ENCODE measurements at regions not wholly inside any gene's neighbourhood (a gene's known extent, or its start where the extent isn't known, plus 50 kb on each side); places are given as distances from the start of the nearest gene placed in this dataset.
A peak's percentile ranks its signal among the peaks of the same experiment; 100 is the strongest.

GRCh38 chr4:38366997-38367396 lies 297.0 kb upstream of the KLF3 start:
- no peak overlapping the region for H3K9ac ChIP-seq
- H3K36me3 ChIP-seq (ENCODE audit: insufficient read depth): no peaks in the 10 kb centered on the region
- H3K27me3 ChIP-seq (ENCODE audit: insufficient read depth, low read depth): no peaks in the 10 kb centered on the region
- H3K79me2 ChIP-seq (ENCODE audit: insufficient read depth, low read depth): no peaks in the 10 kb centered on the region
- H3K4me3 ChIP-seq (IDR thresholded peaks at IDR 0.05; ENCODE audit: insufficient read depth, low read depth, low read length): no peak overlapping the region
- peak overlapping the region; percentile 25; the same call in 1 of the 2 replicates for H3K4me2 ChIP-seq
- H3K4me1 ChIP-seq (ENCODE audit: low read depth, poor library complexity, severe bottlenecking): peaks cover 18% of the 10 kb centered on the region
- H3K27ac ChIP-seq: no peak overlapping the region
- no peaks in the 10 kb centered on the region for H4K20me1 ChIP-seq (ENCODE audit: insufficient read depth)
- no peak for TF ChIP-seq CTCF (conservative IDR thresholded peaks at IDR 0.05; ENCODE audit: low read depth, low read length)
- no peak overlapping the region for H2AFZ ChIP-seq (ENCODE audit: low read depth)

GRCh38 chr4:38367642-38368174 lies 296.3 kb upstream of the KLF3 start:
- H3K9ac ChIP-seq: no peak overlapping the region
- no peaks in the 10 kb centered on the region for H3K36me3 ChIP-seq (ENCODE audit: insufficient read depth)
- no peak overlapping the region for H3K4me3 ChIP-seq (IDR thresholded peaks at IDR 0.05; ENCODE audit: insufficient read depth, low read depth, low read length)
- no peaks in the 10 kb centered on the region for H3K79me2 ChIP-seq (ENCODE audit: insufficient read depth, low read depth)
- H3K27ac ChIP-seq: no peak overlapping the region
- H4K20me1 ChIP-seq (ENCODE audit: insufficient read depth): no peaks in the 10 kb centered on the region
- H3K4me1 ChIP-seq (ENCODE audit: low read depth, poor library complexity, severe bottlenecking): peaks cover 18% of the 10 kb centered on the region
- H3K27me3 ChIP-seq (ENCODE audit: insufficient read depth, low read depth): no peaks in the 10 kb centered on the region
- TF ChIP-seq CTCF (conservative IDR thresholded peaks at IDR 0.05; ENCODE audit: low read depth, low read length): no peak
- H2AFZ ChIP-seq (ENCODE audit: low read depth): no peak overlapping the region
- H3K4me2 ChIP-seq: no peak overlapping the region

GRCh38 chr4:38368613-38369012 lies 295.4 kb upstream of the KLF3 start:
- Histone ChIP-seq H3K27ac (no peak overlapping the region), H3K36me3 (ENCODE audit: insufficient read depth) (no peaks in the 10 kb centered on the region), H3K4me2 (no peak overlapping the region), H3K9ac (no peak overlapping the region), H3K4me3 (IDR thresholded peaks at IDR 0.05; ENCODE audit: insufficient read depth, low read depth, low read length) (no peak overlapping the region), H2AFZ (ENCODE audit: low read depth) (no peak overlapping the region), H3K27me3 (ENCODE audit: insufficient read depth, low read depth) (no peaks in the 10 kb centered on the region), H3K4me1 (ENCODE audit: low read depth, poor library complexity, severe bottlenecking) (peaks cover 18% of the 10 kb centered on the region), H4K20me1 (ENCODE audit: insufficient read depth) (no peaks in the 10 kb centered on the region), H3K79me2 (ENCODE audit: insufficient read depth, low read depth) (no peaks in the 10 kb centered on the region)
- TF ChIP-seq CTCF (conservative IDR thresholded peaks at IDR 0.05; ENCODE audit: low read depth, low read length): no peak

- Histone ChIP-seq H3K4me2 (no peak overlapping the region), H3K9ac (no peak overlapping the region)
Observed at GRCh38 chr4:38371391-38371851, 292.6 kb upstream of the KLF3 start.

More at GRCh38 chr4:38371391-38371851, 292.6 kb upstream of the KLF3 start:
- no peaks in the 10 kb centered on the region for H3K27me3 ChIP-seq (ENCODE audit: insufficient read depth, low read depth)
- H3K4me3 ChIP-seq (IDR thresholded peaks at IDR 0.05; ENCODE audit: insufficient read depth, low read depth, low read length): no peak overlapping the region
- no peak overlapping the region for H3K27ac ChIP-seq
- no peaks in the 10 kb centered on the region for H3K79me2 ChIP-seq (ENCODE audit: insufficient read depth, low read depth)
- peaks cover 9% of the 10 kb centered on the region for H3K4me1 ChIP-seq (ENCODE audit: low read depth, poor library complexity, severe bottlenecking)
- no peaks in the 10 kb centered on the region for H4K20me1 ChIP-seq (ENCODE audit: insufficient read depth)
- TF ChIP-seq CTCF (conservative IDR thresholded peaks at IDR 0.05; ENCODE audit: low read depth, low read length): no peak
- H3K36me3 ChIP-seq (ENCODE audit: insufficient read depth): no peaks in the 10 kb centered on the region
- H2AFZ ChIP-seq (ENCODE audit: low read depth): no peak overlapping the region

Data from KMS-11 (cell line).